Uterus (tissue), 2 donors: ENCODE measurements at regions not wholly inside any gene's neighbourhood (a gene's known extent, or its start where the extent isn't known, plus 50 kb on each side); places are given as distances from the start of the nearest gene placed in this dataset.
"Not testable (repeated sequence)": the region's sequence is repeated elsewhere in the genome, so short reads cannot be mapped to it uniquely, and the experiment has no call there.

ENCODE experiments used
- POLR2A ChIP-seq, 2 donors: fragments of 450-650 bp; IDR thresholded peaks; one replicate each; pipeline ENCODE4 v1.6.1; 2016; ENCODE audit warnings: antibody characterized with exemption in 2 of 2, mild to moderate bottlenecking in 1 of 2, moderate library complexity in 1 of 2
- TF ChIP-seq, protein P1 (sequence below), 4 experiments: fragments of 200-600 bp in 2 of 4; fragments of 450-650 bp in 2 of 4; sonication (generic) in 2 of 4; IDR thresholded peaks; one replicate each; pipeline ENCODE4 v1.5.1; 2016 to 2019; ENCODE audit warnings: antibody characterized with exemption in 4 of 4, mild to moderate bottlenecking in 2 of 4, moderate library complexity in 1 of 4

DNA sequence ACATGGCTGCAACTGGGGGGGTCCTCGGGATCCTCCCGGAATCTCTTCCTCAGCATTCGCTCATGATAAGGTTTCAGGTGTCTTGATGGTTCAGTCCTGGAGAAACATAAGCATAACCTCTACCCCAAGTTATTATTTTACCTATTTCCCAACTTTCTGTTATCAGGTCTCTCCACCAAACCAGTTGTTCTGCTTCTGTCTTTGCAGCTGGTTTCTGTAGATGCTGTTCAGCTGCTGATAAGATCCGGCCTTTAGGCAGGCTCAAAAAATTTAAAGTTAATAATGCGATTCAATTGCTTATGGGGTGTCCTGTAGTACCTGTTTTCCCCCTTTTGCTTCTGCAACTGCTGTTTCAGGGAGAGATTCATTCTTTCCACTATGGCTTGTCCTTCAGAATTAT lies 55.6 kb upstream of the LPCAT1 start:
- TF ChIP-seq, protein P1, sequence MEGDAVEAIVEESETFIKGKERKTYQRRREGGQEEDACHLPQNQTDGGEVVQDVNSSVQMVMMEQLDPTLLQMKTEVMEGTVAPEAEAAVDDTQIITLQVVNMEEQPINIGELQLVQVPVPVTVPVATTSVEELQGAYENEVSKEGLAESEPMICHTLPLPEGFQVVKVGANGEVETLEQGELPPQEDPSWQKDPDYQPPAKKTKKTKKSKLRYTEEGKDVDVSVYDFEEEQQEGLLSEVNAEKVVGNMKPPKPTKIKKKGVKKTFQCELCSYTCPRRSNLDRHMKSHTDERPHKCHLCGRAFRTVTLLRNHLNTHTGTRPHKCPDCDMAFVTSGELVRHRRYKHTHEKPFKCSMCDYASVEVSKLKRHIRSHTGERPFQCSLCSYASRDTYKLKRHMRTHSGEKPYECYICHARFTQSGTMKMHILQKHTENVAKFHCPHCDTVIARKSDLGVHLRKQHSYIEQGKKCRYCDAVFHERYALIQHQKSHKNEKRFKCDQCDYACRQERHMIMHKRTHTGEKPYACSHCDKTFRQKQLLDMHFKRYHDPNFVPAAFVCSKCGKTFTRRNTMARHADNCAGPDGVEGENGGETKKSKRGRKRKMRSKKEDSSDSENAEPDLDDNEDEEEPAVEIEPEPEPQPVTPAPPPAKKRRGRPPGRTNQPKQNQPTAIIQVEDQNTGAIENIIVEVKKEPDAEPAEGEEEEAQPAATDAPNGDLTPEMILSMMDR (IDR thresholded peaks at IDR 0.05) = not testable (repeated sequence)
- TF ChIP-seq POLR2A (IDR thresholded peaks at IDR 0.05) = not testable (repeated sequence)
